PC-3 (cell line): ENCODE measurements at regions not wholly inside any gene's neighbourhood (a gene's known extent, or its start where the extent isn't known, plus 50 kb on each side); places are given as distances from the start of the nearest gene placed in this dataset.

Experiments used
- CTCF ChIP-seq: fragments of 300-600 bp; sonication (generic); conservative IDR thresholded peaks from 2 replicates; pipeline ENCODE4 v1.5.1; 2017; ENCODE audit warnings: antibody characterized with exemption, low read depth, mild to moderate bottlenecking, low read length
- EZH2 ChIP-seq: fragments of 300-600 bp; sonication (generic); IDR thresholded peaks from one replicate; pipeline ENCODE4 v1.6.1; 2017; ENCODE audit warnings: antibody characterized with exemption, mild to moderate bottlenecking, low read length; ENCODE audit not compliant: unreplicated experiment
- EZH2phosphoT487 ChIP-seq: fragments of 300-600 bp; sonication (generic); IDR thresholded peaks from 2 replicates; pipeline ENCODE4 v1.6.1; 2018; ENCODE audit warnings: mild to moderate bottlenecking, antibody characterized with exemption, low read length, borderline replicate concordance

GRCh38 chr6:169960886-169961611, 209.6 kb downstream of the ERMARD start:
- no peak for TF ChIP-seq CTCF
- no peak for TF ChIP-seq EZH2
- no peak for TF ChIP-seq EZH2phosphoT487
